H1 (cell line): ENCODE measurements at regions not wholly inside any gene's neighbourhood (a gene's known extent, or its start where the extent isn't known, plus 50 kb on each side); places are given as distances from the start of the nearest gene placed in this dataset.

Experiments
- CTCF ChIA-PET: fragments of 300-600 bp; sonication (Branson Sonifier 250); formaldehyde crosslinking; loops from one replicate; lab custom pipeline; 2021; ENCODE audit not compliant: partially characterized antibody; lab: Charles Lee
- POLR2A ChIA-PET: fragments of 300-600 bp; sonication (Branson Sonifier 250); formaldehyde crosslinking; loops from one replicate; lab custom pipeline; 2021; ENCODE audit warnings: inconsistent platforms; ENCODE audit not compliant: partially characterized antibody; lab: Charles Lee
- DNase-seq, 2 experiments: peaks; one replicate each; pipeline versions ENCODE4 v3.0.0 to v3.0.0-alpha.2; 2010 to 2022; ENCODE audit warnings: low spot score in 2 of 2, low read depth in 1 of 2, mixed read lengths in 1 of 2
- FAIRE-seq: peaks from 2 replicates; lab custom pipeline; 2011; peaks lifted over from hg19 to GRCh38; lab: Jason Lieb, UNC
- H2AFZ ChIP-seq: 2 replicates; pipeline ENCODE4 v1.8.1; 2012; ENCODE audit warnings: low read length, inconsistent platforms
- H2AK5ac ChIP-seq: 2 replicates; pipeline ENCODE4 v1.6.1; 2013; ENCODE audit warnings: low read depth, low read length
- H2BK120ac ChIP-seq: replicated peaks from 2 replicates; pipeline ENCODE3; 2013; ENCODE audit warnings: low read depth, low read length, inconsistent platforms
- H2BK12ac ChIP-seq: 2 replicates; pipeline ENCODE4 v1.6.1; 2013; ENCODE audit warnings: low read depth, low read length
- H2BK15ac ChIP-seq: 2 replicates; pipeline ENCODE4 v1.6.1; 2013; ENCODE audit warnings: low read length
- H2BK20ac ChIP-seq: 2 replicates; pipeline ENCODE4 v1.6.1; 2013; ENCODE audit warnings: low read length
- H2BK5ac ChIP-seq: 2 replicates; pipeline ENCODE4 v1.6.1; 2013; ENCODE audit warnings: low read depth, low read length
- H3K14ac ChIP-seq: 2 replicates; pipeline ENCODE4 v1.6.1; 2013; ENCODE audit warnings: inconsistent platforms; ENCODE audit not compliant: insufficient read length
- H3K18ac ChIP-seq: 2 replicates; pipeline ENCODE4 v1.6.1; 2013; ENCODE audit warnings: low read length; ENCODE audit errors: extremely low read depth
- H3K23ac ChIP-seq: 2 replicates; pipeline ENCODE4 v1.6.1; 2013; ENCODE audit warnings: inconsistent platforms; ENCODE audit not compliant: insufficient read length
- H3K23me2 ChIP-seq: 2 replicates; pipeline ENCODE4 v1.6.1; 2013; ENCODE audit warnings: low read depth, low read length
- H3K27ac ChIP-seq: 2 replicates; pipeline ENCODE4 v1.6.1; 2011; ENCODE audit warnings: low read depth, low read length, inconsistent platforms
- H3K27me3 ChIP-seq, 4 experiments: replicated peaks in 1 of 4; 1 replicate in 1 of 4; 2 replicates in 3 of 4; pipeline versions ENCODE4 v1.6.1 to v1.8.1; 2011 to 2013; ENCODE audit warnings: low read length in 3 of 4, mild to moderate bottlenecking in 3 of 4, inconsistent platforms in 2 of 4, mixed read lengths in 2 of 4, moderate library complexity in 1 of 4; ENCODE audit not compliant: control insufficient read depth in 3 of 4, insufficient read depth in 3 of 4; ENCODE audit errors: extremely low read depth in 1 of 4
- H3K36me3 ChIP-seq, 4 experiments: 2 replicates each; pipeline versions ENCODE4 v1.6.1 to v1.8.1; 2011 to 2013; ENCODE audit warnings: mild to moderate bottlenecking in 4 of 4, low read length in 3 of 4, moderate library complexity in 2 of 4, control low read depth in 1 of 4, inconsistent platforms in 1 of 4; ENCODE audit not compliant: insufficient read depth in 4 of 4, control insufficient read depth in 2 of 4
- H3K4ac ChIP-seq: replicated peaks from 2 replicates; pipeline ENCODE3; 2013; ENCODE audit warnings: low read length, low read depth, mixed read lengths, inconsistent platforms; ENCODE audit not compliant: insufficient read length
- H3K4me1 ChIP-seq, 4 experiments: replicated peaks in 1 of 4; 1 replicate in 1 of 4; 2 replicates in 3 of 4; pipeline versions ENCODE4 v1.6.1 to v1.8.1; 2011 to 2013; ENCODE audit warnings: low read length in 3 of 4, inconsistent platforms in 2 of 4, mixed read lengths in 1 of 4; ENCODE audit not compliant: insufficient read depth in 4 of 4, control insufficient read depth in 3 of 4
- H3K4me2 ChIP-seq, 2 experiments: 2 replicates each; pipeline versions ENCODE4 v1.6.1 to v1.8.1; 2011 to 2013; ENCODE audit warnings: low read depth in 2 of 2, low read length in 2 of 2, control low read depth in 1 of 2, inconsistent platforms in 1 of 2, mild to moderate bottlenecking in 1 of 2; ENCODE audit not compliant: insufficient read depth in 1 of 2
- H3K4me3 ChIP-seq, 4 experiments: fragments of 200-600, 300-600 bp in 1 of 4; sonication (generic), shearing (Covaris generic), sonication (Bioruptor Twin) in 1 of 4; 2 replicates each; pipeline versions ENCODE4 v1.5.1 to v1.8.1; 2011 to 2016; ENCODE audit warnings: low read length in 4 of 4, low read depth in 3 of 4, control low read depth in 2 of 4, inconsistent platforms in 2 of 4, mild to moderate bottlenecking in 2 of 4, mixed read lengths in 1 of 4, moderate library complexity in 1 of 4; ENCODE audit not compliant: insufficient read depth in 2 of 4; ENCODE audit errors: extremely low read depth in 1 of 4
- H3K56ac ChIP-seq: replicated peaks from 2 replicates; pipeline ENCODE3; 2013; ENCODE audit warnings: low read depth, mild to moderate bottlenecking, mixed read lengths, low read length, inconsistent platforms; ENCODE audit not compliant: insufficient read length
- H3K79me1 ChIP-seq: 2 replicates; pipeline ENCODE4 v1.6.1; 2013; ENCODE audit warnings: low read depth, low read length, control low read depth
- H3K79me2 ChIP-seq, 2 experiments: 2 replicates each; pipeline versions ENCODE4 v1.6.1 to v1.8.1; 2012 to 2013; ENCODE audit warnings: low read length in 2 of 2, mild to moderate bottlenecking in 2 of 2, inconsistent platforms in 1 of 2; ENCODE audit not compliant: insufficient read depth in 2 of 2, control insufficient read depth in 1 of 2
- H3K9ac ChIP-seq, 4 experiments: replicated peaks in 1 of 4; 1 replicate in 1 of 4; 2 replicates in 3 of 4; pipeline versions ENCODE4 v1.6.1 to v1.8.1; 2011 to 2013; ENCODE audit warnings: low read depth in 3 of 4, low read length in 3 of 4, control low read depth in 2 of 4, mild to moderate bottlenecking in 2 of 4, moderate library complexity in 2 of 4, inconsistent platforms in 1 of 4; ENCODE audit errors: extremely low read depth in 1 of 4
- H3K9me3 ChIP-seq, 2 experiments: 2 replicates each; pipeline versions ENCODE4 v1.6.1 to v1.8.1; 2012 to 2013; ENCODE audit warnings: mild to moderate bottlenecking in 2 of 2, moderate library complexity in 2 of 2, control low read depth in 1 of 2, inconsistent platforms in 1 of 2, low read depth in 1 of 2, low read length in 1 of 2, mixed read lengths in 1 of 2; ENCODE audit not compliant: insufficient read depth in 2 of 2
- H4K20me1 ChIP-seq, 2 experiments: replicated peaks in 1 of 2; 2 replicates each; pipeline versions ENCODE3 to v1.8.1; 2011 to 2013; ENCODE audit warnings: inconsistent platforms in 2 of 2, low read length in 2 of 2, mild to moderate bottlenecking in 1 of 2; ENCODE audit not compliant: insufficient read depth in 2 of 2, control insufficient read depth in 1 of 2
- H4K5ac ChIP-seq: 2 replicates; pipeline ENCODE4 v1.6.1; 2013; ENCODE audit warnings: low read length, low read depth, mixed read lengths, inconsistent platforms; ENCODE audit not compliant: insufficient read length
- H4K8ac ChIP-seq: 2 replicates; pipeline ENCODE4 v1.8.0; 2013; ENCODE audit warnings: mild to moderate bottlenecking, moderate library complexity, low read length, inconsistent platforms; ENCODE audit not compliant: insufficient read depth; ENCODE audit errors: extremely low read depth
- H4K91ac ChIP-seq: replicated peaks from 2 replicates; pipeline ENCODE3; 2013; ENCODE audit warnings: low read length, mixed read lengths, inconsistent platforms; ENCODE audit not compliant: insufficient read length
- EGR1 ChIP-seq: IDR thresholded peaks from 2 replicates; pipeline ENCODE4 v1.6.1; 2011; ENCODE audit warnings: low read depth, low read length, borderline replicate concordance
- FOSL1 ChIP-seq: IDR thresholded peaks from 2 replicates; pipeline ENCODE4 v1.6.1; 2011; ENCODE audit warnings: mild to moderate bottlenecking, low read depth, low read length, moderate library complexity; ENCODE audit not compliant: insufficient read depth
- SIX5 ChIP-seq: IDR thresholded peaks from 2 replicates; pipeline ENCODE4 v1.6.1; 2011; ENCODE audit warnings: mild to moderate bottlenecking, low read depth, low read length
- TCF12 ChIP-seq: IDR thresholded peaks from 2 replicates; pipeline ENCODE4 v1.6.1; 2011; ENCODE audit warnings: low read depth, mild to moderate bottlenecking, low read length
- WGBS, 2 experiments: shearing (Covaris generic) in 1 of 2; methylation state at CpG; one replicate each; pipeline versions ENCODE4 v1.1.6 to v1.1.7; 2013 to 2015; ENCODE audit warnings: low lambda C conversion rate in 2 of 2, mixed read lengths in 2 of 2, inconsistent platforms in 1 of 2, low coverage in 1 of 2, missing lambda C conversion rate in 1 of 2; ENCODE audit not compliant: insufficient replicate concordance in 2 of 2, insufficient coverage in 1 of 2, insufficient read length in 1 of 2; ENCODE audit errors: extremely low coverage in 1 of 2, missing lambda C conversion rate in 1 of 2; 5-methylcytosine and 5-hydroxymethylcytosine counted together

DNA sequence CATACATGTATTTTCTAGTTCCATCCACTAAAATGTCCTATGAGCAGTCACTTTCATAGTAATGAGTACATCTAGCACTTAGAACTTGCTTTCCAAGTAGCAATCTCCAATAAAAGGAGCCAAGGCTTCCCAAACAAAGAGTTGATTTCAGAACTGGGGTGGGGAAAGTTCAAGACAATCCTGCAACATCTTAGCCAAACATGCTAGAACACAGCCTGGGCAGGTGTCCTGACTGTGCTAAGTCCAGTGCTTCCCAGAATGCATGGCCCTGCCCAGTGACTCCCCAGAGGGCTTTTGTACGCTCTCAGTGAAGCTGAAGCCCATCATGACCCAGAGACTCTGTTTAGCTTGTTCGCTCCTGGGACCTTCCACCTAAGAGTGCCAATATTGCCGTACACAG is 106.7 kb upstream of the UBAC2 start:
- Histone ChIP-seq H4K8ac (no peak overlapping the region), H3K9me3 (no peaks in the 10 kb centered on the region), H3K56ac (no peak overlapping the region), H2BK15ac (no peak overlapping the region), H2BK20ac (no peak overlapping the region), H3K27ac (no peak overlapping the region), H3K23me2 (no peaks in the 10 kb centered on the region), H2AK5ac (no peak overlapping the region), H3K4me3 (no peak overlapping the region), H3K9ac (no peak overlapping the region), H3K27me3 (no peaks in the 10 kb centered on the region), H4K5ac (no peak overlapping the region), H3K18ac (no peak overlapping the region), H3K4me2 (no peak overlapping the region), H2BK120ac (no peak overlapping the region), H3K36me3 (no peaks in the 10 kb centered on the region), H3K79me2 (no peaks in the 10 kb centered on the region), H3K14ac (no peak overlapping the region), H3K23ac (no peak overlapping the region), H3K79me1 (no peaks in the 10 kb centered on the region), H4K91ac (no peak overlapping the region), H2BK5ac (no peak overlapping the region), H2AFZ (no peak overlapping the region), H4K20me1 (no peaks in the 10 kb centered on the region), H3K4ac (no peak overlapping the region), H2BK12ac (no peak overlapping the region), H3K4me1 (no peaks in the 10 kb centered on the region)
- ChIA-PET CTCF (interaction anchor here (0.6 to 1.4 kb wide), 4 partner anchors 26 to 259 kb away, joined by 3 to 5 read pairs (median 3); no protein-coding TSS in a partner anchor), POLR2A (no interaction called here)
- DNase-seq, result no peak
- FAIRE-seq, result no peak
- 83% methylated on average over 3 of the region's 3 CpGs; no CpG with 5 or more reads in 1 of the 2 experiments for WGBS, 2 experiments
- TF ChIP-seq TCF12 (no peak), EGR1 (no peak), SIX5 (no peak), FOSL1 (no peak)
